Uterus (tissue), 3 donors: ENCODE measurements at regions not wholly inside any gene's neighbourhood (a gene's known extent, or its start where the extent isn't known, plus 50 kb on each side); places are given as distances from the start of the nearest gene placed in this dataset.

Source experiments
- DNase-seq, 2 donors: peaks; one replicate each; pipeline ENCODE4 v3.0.0-alpha.2; 2019 to 2020
- H3K27ac ChIP-seq, 2 donors: fragments of 200-600 bp; sonication (generic); 1 replicate in 1 of 2; 2 replicates in 1 of 2; pipeline ENCODE4 v1.5.1; 2016 to 2018
- H3K27me3 ChIP-seq, 2 donors: fragments of 200-600 bp; sonication (generic); one replicate each; pipeline ENCODE4 v1.5.1; 2018 to 2019; ENCODE audit warnings: control low read depth in 1 of 2
- H3K36me3 ChIP-seq, 2 donors: fragments of 200-600 bp; sonication (generic); one replicate each; pipeline ENCODE4 v1.5.1; 2019; ENCODE audit warnings: control low read depth in 1 of 2
- H3K4me1 ChIP-seq, 2 donors: fragments of 200-600 bp; sonication (generic); one replicate each; pipeline ENCODE4 v1.5.1; 2018 to 2019; ENCODE audit warnings: control low read depth in 1 of 2
- H3K4me3 ChIP-seq, 2 donors: fragments of 200-600 bp; sonication (generic); 1 replicate in 1 of 2; 2 replicates in 1 of 2; pipeline ENCODE4 v1.5.1; 2018 to 2019; ENCODE audit warnings: mild to moderate bottlenecking in 1 of 2
- H3K9me3 ChIP-seq, 2 donors: fragments of 200-600 bp; sonication (generic); one replicate each; pipeline ENCODE4 v1.5.1; 2019; ENCODE audit warnings: control low read depth in 1 of 2
- POLR2A ChIP-seq, 2 donors: fragments of 450-650 bp; IDR thresholded peaks; one replicate each; pipeline ENCODE4 v1.6.1; 2016; ENCODE audit warnings: antibody characterized with exemption in 2 of 2, mild to moderate bottlenecking in 1 of 2, moderate library complexity in 1 of 2
- intact Hi-C: fragments of 100-400 bp; cut with DNase I; formaldehyde crosslinking; loops from one replicate; pipeline ENCODE4 v1.15.1; 2023; ENCODE audit warnings: low total_unique reads
- TF ChIP-seq, protein P1 (sequence below), 4 experiments: fragments of 200-600 bp in 2 of 4; fragments of 450-650 bp in 2 of 4; sonication (generic) in 2 of 4; IDR thresholded peaks; one replicate each; pipeline ENCODE4 v1.5.1; 2016 to 2019; ENCODE audit warnings: antibody characterized with exemption in 4 of 4, mild to moderate bottlenecking in 2 of 4, moderate library complexity in 1 of 4
- donor health status: DM: yes; HTN: yes; CAD: no.

DNA sequence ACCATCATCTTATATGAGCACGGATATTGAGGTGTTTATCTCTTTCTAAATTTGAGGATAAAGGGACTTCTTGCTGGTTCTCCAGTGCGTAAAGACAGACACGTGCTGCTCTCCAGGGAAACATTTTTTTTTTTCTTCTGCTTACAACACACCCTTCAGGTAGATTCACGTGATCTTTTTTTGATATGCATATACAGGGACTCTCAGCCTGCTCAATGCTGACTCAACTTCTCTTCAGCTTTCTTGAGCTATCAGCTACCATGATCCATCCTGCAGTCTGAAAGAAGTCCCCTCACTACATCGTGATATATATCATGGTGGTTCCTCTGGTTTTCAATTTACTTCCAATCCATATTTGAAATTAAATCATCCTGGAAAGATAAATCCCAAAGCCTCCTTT lies 87.1 kb upstream of the SLITRK3 start:
- Histone ChIP-seq H3K9me3 (no peaks in the 10 kb centered on the region), H3K4me1 (no peaks in the 10 kb centered on the region), H3K36me3 (no peaks in the 10 kb centered on the region), H3K27ac (no peak overlapping the region), H3K4me3 (no peak overlapping the region), H3K27me3 (no peaks in the 10 kb centered on the region)
- DNase-seq, result no peak
- TF ChIP-seq, protein P1, sequence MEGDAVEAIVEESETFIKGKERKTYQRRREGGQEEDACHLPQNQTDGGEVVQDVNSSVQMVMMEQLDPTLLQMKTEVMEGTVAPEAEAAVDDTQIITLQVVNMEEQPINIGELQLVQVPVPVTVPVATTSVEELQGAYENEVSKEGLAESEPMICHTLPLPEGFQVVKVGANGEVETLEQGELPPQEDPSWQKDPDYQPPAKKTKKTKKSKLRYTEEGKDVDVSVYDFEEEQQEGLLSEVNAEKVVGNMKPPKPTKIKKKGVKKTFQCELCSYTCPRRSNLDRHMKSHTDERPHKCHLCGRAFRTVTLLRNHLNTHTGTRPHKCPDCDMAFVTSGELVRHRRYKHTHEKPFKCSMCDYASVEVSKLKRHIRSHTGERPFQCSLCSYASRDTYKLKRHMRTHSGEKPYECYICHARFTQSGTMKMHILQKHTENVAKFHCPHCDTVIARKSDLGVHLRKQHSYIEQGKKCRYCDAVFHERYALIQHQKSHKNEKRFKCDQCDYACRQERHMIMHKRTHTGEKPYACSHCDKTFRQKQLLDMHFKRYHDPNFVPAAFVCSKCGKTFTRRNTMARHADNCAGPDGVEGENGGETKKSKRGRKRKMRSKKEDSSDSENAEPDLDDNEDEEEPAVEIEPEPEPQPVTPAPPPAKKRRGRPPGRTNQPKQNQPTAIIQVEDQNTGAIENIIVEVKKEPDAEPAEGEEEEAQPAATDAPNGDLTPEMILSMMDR (IDR thresholded peaks at IDR 0.05), result no peak
- TF ChIP-seq POLR2A (IDR thresholded peaks at IDR 0.05), result no peak
- intact Hi-C loops, result no loop called here

DNA sequence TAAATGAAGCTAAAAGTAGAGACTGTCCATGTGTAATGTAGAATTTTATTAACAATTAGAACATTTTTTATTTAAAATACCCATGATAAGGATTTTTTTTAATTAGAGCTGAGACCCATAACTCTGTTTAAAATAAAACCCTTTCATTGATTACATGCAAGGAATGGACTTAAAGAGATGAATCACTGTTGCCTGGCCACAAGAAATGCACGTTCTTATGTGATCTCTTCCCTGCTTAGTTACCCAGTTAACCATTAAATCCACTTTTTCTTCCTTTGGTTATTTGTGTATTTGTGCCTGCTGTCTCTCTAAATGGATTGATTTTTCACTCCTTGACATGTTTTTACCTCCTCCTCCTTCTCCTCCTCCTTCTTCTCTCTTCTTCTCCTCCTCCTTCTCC lies 83.3 kb upstream of the SLITRK3 start:
- Histone ChIP-seq H3K9me3 (no peaks in the 10 kb centered on the region), H3K27me3 (no peaks in the 10 kb centered on the region), H3K27ac (no peak overlapping the region), H3K4me3 (no peak overlapping the region), H3K4me1 (no peaks in the 10 kb centered on the region), H3K36me3 (no peaks in the 10 kb centered on the region)
- TF ChIP-seq POLR2A (IDR thresholded peaks at IDR 0.05), result no peak
- TF ChIP-seq, protein P1 (IDR thresholded peaks at IDR 0.05), result no peak
- intact Hi-C loops, result no loop called here
- no peak for DNase-seq

DNA sequence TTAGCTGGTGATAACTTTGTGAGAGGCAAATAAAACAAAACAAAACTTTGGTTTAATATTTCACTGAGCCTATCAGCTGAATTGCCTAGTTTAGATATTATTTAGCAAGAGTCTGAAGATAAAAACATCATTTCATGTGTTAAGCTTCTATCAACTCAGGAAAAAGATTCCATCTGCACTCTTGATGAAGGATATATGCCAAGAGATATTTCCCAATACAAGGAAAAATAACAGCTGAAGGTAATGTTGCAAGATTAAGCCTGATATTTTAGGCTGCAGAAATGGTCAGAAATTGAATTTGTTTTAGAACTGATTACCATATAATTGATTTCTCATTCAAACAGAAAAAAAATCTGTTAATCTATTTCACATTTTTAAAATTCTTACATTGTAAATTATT lies 77.2 kb upstream of the SLITRK3 start:
- intact Hi-C loops, result no loop called here
- Histone ChIP-seq H3K4me1 (no peaks in the 10 kb centered on the region), H3K4me3 (no peak overlapping the region), H3K36me3 (no peaks in the 10 kb centered on the region), H3K27me3 (no peaks in the 10 kb centered on the region), H3K27ac (no peak overlapping the region), H3K9me3 (no peaks in the 10 kb centered on the region)
- TF ChIP-seq, protein P1 (IDR thresholded peaks at IDR 0.05), result no peak
- TF ChIP-seq POLR2A (IDR thresholded peaks at IDR 0.05), result no peak
- no peak for DNase-seq

DNA sequence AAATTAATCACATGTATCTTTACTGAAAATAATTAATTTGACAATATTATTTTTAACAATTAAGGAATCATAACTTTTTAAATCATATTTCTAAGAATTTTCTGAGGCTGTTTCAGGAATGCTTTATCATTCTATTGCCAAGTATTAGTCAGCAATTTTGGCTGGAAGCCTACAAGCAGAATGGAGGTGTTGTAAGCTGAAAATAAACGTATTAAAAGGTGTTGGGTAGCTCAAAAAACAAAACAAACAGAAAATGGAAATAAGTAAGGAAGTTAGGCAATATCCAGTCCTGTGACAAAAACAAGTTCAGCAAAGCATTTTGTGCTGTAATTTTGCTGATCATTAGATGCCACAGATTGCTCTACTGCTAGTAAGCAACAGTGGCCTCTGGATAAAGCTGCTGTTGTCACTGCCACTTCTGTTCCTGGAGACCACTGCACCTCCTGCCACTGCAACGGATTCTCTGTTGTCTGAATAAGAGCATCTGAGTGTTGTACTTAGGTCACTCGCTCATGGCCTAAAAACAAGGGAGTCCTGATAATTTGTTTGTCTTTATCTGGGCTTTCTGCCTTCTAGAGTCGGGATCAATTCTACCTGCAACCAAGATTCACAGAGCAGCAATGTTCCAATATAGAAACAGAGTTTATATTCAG lies 63.5 kb upstream of the SLITRK3 start:
- Histone ChIP-seq H3K9me3 (no peaks in the 10 kb centered on the region), H3K4me3 (no peak overlapping the region), H3K27me3 (no peaks in the 10 kb centered on the region), H3K4me1 (no peaks in the 10 kb centered on the region), H3K36me3 (no peaks in the 10 kb centered on the region), H3K27ac (no peak overlapping the region)
- TF ChIP-seq POLR2A (IDR thresholded peaks at IDR 0.05), result no peak
- TF ChIP-seq, protein P1 (IDR thresholded peaks at IDR 0.05), result no peak
- intact Hi-C loops, result no loop called here
- no peak for DNase-seq

DNA sequence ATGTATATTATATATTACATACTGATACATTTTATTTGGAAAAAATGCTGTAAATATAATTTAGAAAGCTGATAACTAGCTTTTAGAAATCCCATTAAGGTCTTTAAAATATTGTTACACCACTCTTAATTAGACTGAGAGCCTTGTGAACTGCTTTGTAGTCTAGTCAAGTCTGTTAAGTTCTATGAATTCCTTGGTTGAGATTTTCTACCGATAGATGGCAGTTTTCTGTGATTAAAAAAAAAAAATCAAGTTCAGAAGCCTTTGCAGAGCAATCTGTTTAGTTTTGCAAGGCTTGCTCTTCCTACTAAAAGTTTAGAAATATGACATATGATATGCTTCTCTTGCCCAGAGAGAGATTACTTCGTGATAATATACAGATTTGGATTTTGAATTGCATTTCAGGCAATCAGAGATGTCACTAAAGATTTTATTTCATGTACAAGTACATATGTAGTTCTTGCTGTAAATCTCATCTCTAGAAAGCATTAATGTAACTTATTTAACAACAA lies 60.4 kb upstream of the SLITRK3 start:
- no peaks in the 10 kb centered on the region for H3K9me3 ChIP-seq
- H3K4me3 ChIP-seq, result no peak overlapping the region
- no peak for DNase-seq
- intact Hi-C loops, result no loop called here
- H3K4me1 ChIP-seq, result no peaks in the 10 kb centered on the region
- no peaks in the 10 kb centered on the region for H3K27me3 ChIP-seq
- TF ChIP-seq POLR2A (IDR thresholded peaks at IDR 0.05), result no peak
- TF ChIP-seq, protein P1 (IDR thresholded peaks at IDR 0.05), result no peak
- no peak overlapping the region for H3K27ac ChIP-seq
- no peaks in the 10 kb centered on the region for H3K36me3 ChIP-seq
